Stomach (tissue), 8 donors: ENCODE measurements at regions not wholly inside any gene's neighbourhood (a gene's known extent, or its start where the extent isn't known, plus 50 kb on each side); places are given as distances from the start of the nearest gene placed in this dataset.

Experiments
- DNase-seq, 2 donors: peaks; one replicate each; pipeline versions ENCODE4 v3.0.0 to v3.0.0-alpha.2; 2013 to 2019
- H3K27ac ChIP-seq, 5 donors: fragments of 200-600 bp in 4 of 5; sonication (generic) in 4 of 5; one replicate each; pipeline ENCODE4 v1.5.1; 2013 to 2019; ENCODE audit warnings: mild to moderate bottlenecking in 1 of 5, moderate library complexity in 1 of 5
- H3K27me3 ChIP-seq, 3 donors: fragments of 200-600 bp; sonication (generic); one replicate each; pipeline ENCODE4 v1.5.1; 2017 to 2019; ENCODE audit warnings: mixed run types in 1 of 3
- H3K36me3 ChIP-seq, 4 donors: fragments of 200-600 bp; sonication (generic); 1 replicate in 3 of 4; 2 replicates in 1 of 4; pipeline ENCODE4 v1.5.1; 2016 to 2019
- H3K4me1 ChIP-seq, 4 donors: fragments of 200-600 bp; sonication (generic); one replicate each; pipeline ENCODE4 v1.5.1; 2016 to 2019
- H3K4me3 ChIP-seq, 4 donors: fragments of 200-600 bp; sonication (generic) in 3 of 4; one replicate each; pipeline ENCODE4 v1.5.1; 2016 to 2019; ENCODE audit warnings: mild to moderate bottlenecking in 1 of 4
- H3K9me3 ChIP-seq, 4 donors: fragments of 200-600 bp; sonication (generic); one replicate each; pipeline ENCODE4 v1.5.1; 2016 to 2019
- CTCF ChIP-seq, 7 experiments: fragments of 450-650 bp in 4 of 7; fragments of 200-600 bp in 3 of 7; sonication (generic) in 3 of 7; IDR thresholded peaks; one replicate each; pipeline ENCODE4 v1.5.1; 2016 to 2019; ENCODE audit warnings: antibody characterized with exemption in 7 of 7, control low read depth in 2 of 7, mild to moderate bottlenecking in 1 of 7
- EP300 ChIP-seq: sonication (generic); formaldehyde crosslinking; IDR thresholded peaks from one replicate; pipeline ENCODE4 v1.6.1; 2017; ENCODE audit warnings: antibody characterized with exemption
- POLR2A ChIP-seq, 4 donors: fragments of 450-650 bp; IDR thresholded peaks; one replicate each; pipeline ENCODE4 v1.6.1; 2016; ENCODE audit warnings: antibody characterized with exemption in 4 of 4, control low read depth in 2 of 4, mild to moderate bottlenecking in 1 of 4, moderate library complexity in 1 of 4
- POLR2AphosphoS5 ChIP-seq, 3 donors: sonication (generic); formaldehyde crosslinking; IDR thresholded peaks; one replicate each; pipeline ENCODE4 v1.6.1; 2016; ENCODE audit warnings: antibody characterized with exemption in 3 of 3
- WGBS, 5 donors: extraction: QIAGEN DNeasy Blood & Tissue Kit in 3 of 5; methylation state at CpG; one replicate each; pipeline versions ENCODE4 v1.1.5 to v1.1.7; 2013 to 2018; 5-methylcytosine and 5-hydroxymethylcytosine counted together
- intact Hi-C: fragments of 100-400 bp; cut with DNase I; formaldehyde crosslinking; loops from one replicate; pipeline ENCODE4 v1.15.1; 2023; ENCODE audit warnings: low total_unique reads
- donor health status: healthy with polysubstance abuse.
- donor health status: Bipolar disorder and iron deficiency.
- donor health status: healthy.

GRCh38 chr11:70820311-70820710 is 422.0 kb downstream of the CTTN start:
- Histone ChIP-seq H3K36me3 (peaks cover 0 to 8% (median 5%) of the 10 kb centered on the region in 4 donors), H3K4me3 (no peak overlapping the region), H3K27ac (no peak overlapping the region), H3K27me3 (peaks cover 0 to 35% (median 0%) of the 10 kb centered on the region in 3 donors), H3K4me1 (peaks cover 0 to 4% (median 1%) of the 10 kb centered on the region in 4 donors), H3K9me3 (no peaks in the 10 kb centered on the region)
- WGBS, 5 donors = 92 to 97% (median 94%) methylated on average over 31 to 35 of the region's 35 CpGs
- DNase-seq = no peak
- TF ChIP-seq POLR2A (IDR thresholded peaks at IDR 0.05) = no peak
- no peak for TF ChIP-seq CTCF (IDR thresholded peaks at IDR 0.05)
- no peak for TF ChIP-seq POLR2AphosphoS5 (IDR thresholded peaks at IDR 0.05)
- TF ChIP-seq EP300 = no peak
- intact Hi-C loops = no loop called here

GRCh38 chr11:70820712-70821111 is 422.4 kb downstream of the CTTN start:
- H3K36me3 ChIP-seq = peaks cover 0 to 8% (median 5%) of the 10 kb centered on the region in 4 donors
- WGBS, 5 donors = 92 to 96% (median 94%) methylated on average over 10 to 14 of the region's 14 CpGs
- H3K4me3 ChIP-seq = no peak overlapping the region
- no peak overlapping the region for H3K27ac ChIP-seq
- H3K4me1 ChIP-seq = peaks cover 0 to 3% (median under 1%) of the 10 kb centered on the region in 4 donors
- intact Hi-C loops = no loop called here
- H3K9me3 ChIP-seq = no peaks in the 10 kb centered on the region
- TF ChIP-seq EP300 = no peak
- no peak for TF ChIP-seq CTCF (IDR thresholded peaks at IDR 0.05)
- no peak for TF ChIP-seq POLR2A (IDR thresholded peaks at IDR 0.05)
- no peak for TF ChIP-seq POLR2AphosphoS5 (IDR thresholded peaks at IDR 0.05)
- peaks cover 0 to 36% (median 0%) of the 10 kb centered on the region in 3 donors for H3K27me3 ChIP-seq
- no peak for DNase-seq

- TF ChIP-seq CTCF (IDR thresholded peaks at IDR 0.05) (no peak), EP300 (no peak), POLR2AphosphoS5 (IDR thresholded peaks at IDR 0.05) (no peak), POLR2A (IDR thresholded peaks at IDR 0.05) (no peak)
- Histone ChIP-seq H3K36me3 (peaks cover 0 to 8% (median 5%) of the 10 kb centered on the region in 4 donors), H3K9me3 (no peaks in the 10 kb centered on the region), H3K4me3 (no peak overlapping the region), H3K4me1 (peaks cover 0 to 16% (median 5%) of the 10 kb centered on the region in 4 donors), H3K27me3 (peaks cover 0 to 56% (median 3%) of the 10 kb centered on the region in 3 donors), H3K27ac (no peak overlapping the region)
- no peak for DNase-seq
- WGBS, 5 donors = 80 to 97% (median 94%) methylated on average over 5 to 7 of the region's 7 CpGs
- intact Hi-C loops = no loop called here
These were observed 425.4 kb downstream of the CTTN start for GRCh38 chr11:70823771-70824170.

- Histone ChIP-seq H3K27me3 (peaks cover 0 to 65% (median 3%) of the 10 kb centered on the region in 3 donors), H3K36me3 (peaks cover 0 to 8% (median 5%) of the 10 kb centered on the region in 4 donors), H3K9me3 (no peaks in the 10 kb centered on the region), H3K4me3 (no peak overlapping the region), H3K27ac (no peak overlapping the region), H3K4me1 (peaks cover 0 to 21% (median 5%) of the 10 kb centered on the region in 4 donors)
- TF ChIP-seq EP300 = no peak
- TF ChIP-seq CTCF (IDR thresholded peaks at IDR 0.05) = no peak
- no peak for TF ChIP-seq POLR2AphosphoS5 (IDR thresholded peaks at IDR 0.05)
- TF ChIP-seq POLR2A (IDR thresholded peaks at IDR 0.05) = no peak
- intact Hi-C loops = no loop called here
- peak in 1 of 2 donors; percentile 29 for DNase-seq
- WGBS, 5 donors = 34 to 45% (median 39%) methylated on average over 17 of the region's 17 CpGs
These were observed 426.4 kb downstream of the CTTN start for GRCh38 chr11:70824605-70825245.
